OCI-LY7 (cell line): ENCODE measurements at regions not wholly inside any gene's neighbourhood (a gene's known extent, or its start where the extent isn't known, plus 50 kb on each side); places are given as distances from the start of the nearest gene placed in this dataset.
"Not testable (repeated sequence)": the region's sequence is repeated elsewhere in the genome, so short reads cannot be mapped to it uniquely, and the experiment has no call there.

Experiments used
- BruUV-seq: library from RNA; stranded (reverse); fragments of 400-500 nt; replicated peaks from 2 replicates; lab custom pipeline; 2021; lab: Mats Ljungman, UMichigan
- CTCF ChIA-PET: fragments of 300-600 bp; sonication (Branson Sonifier 250); formaldehyde crosslinking; loops from one replicate; lab custom pipeline; 2022; ENCODE audit warnings: antibody characterized with exemption; ENCODE audit not compliant: unreplicated experiment; lab: Charles Lee
- POLR2A ChIA-PET: fragments of 300-600 bp; sonication (Branson Sonifier 250); formaldehyde crosslinking; loops from one replicate; lab custom pipeline; 2022; ENCODE audit warnings: antibody characterized with exemption; lab: Charles Lee
- DNase-seq: peaks from one replicate; pipeline ENCODE4 v3.0.0-alpha.2; 2015; ENCODE audit warnings: low spot score
- H2AFZ ChIP-seq: fragments of 200-600 bp; sonication (generic), shearing (Covaris generic); 2 replicates; pipeline ENCODE4 v1.6.1; 2014; ENCODE audit warnings: mild to moderate bottlenecking, antibody characterized with exemption, low read length, moderate library complexity
- H3K27ac ChIP-seq: fragments of 200-600 bp; sonication (generic); 2 replicates; pipeline ENCODE4 v1.5.1; 2014; ENCODE audit warnings: mixed run types, low read depth, mild to moderate bottlenecking, moderate library complexity, low read length, inconsistent platforms; ENCODE audit not compliant: poor library complexity, severe bottlenecking
- H3K36me3 ChIP-seq: fragments of 200-600 bp; sonication (generic); 2 replicates; pipeline ENCODE4 v1.6.1; 2014; ENCODE audit warnings: mild to moderate bottlenecking, antibody characterized with exemption, low read length, moderate library complexity, mixed read lengths; ENCODE audit not compliant: insufficient read depth
- H3K4me1 ChIP-seq: fragments of 200-600 bp; sonication (generic); 2 replicates; pipeline ENCODE4 v1.5.1; 2014; ENCODE audit warnings: mild to moderate bottlenecking, low read length; ENCODE audit not compliant: insufficient read depth, poor library complexity, severe bottlenecking
- H3K4me2 ChIP-seq: fragments of 200-600 bp; sonication (generic); 2 replicates; pipeline ENCODE4 v1.6.1; 2014; ENCODE audit warnings: mild to moderate bottlenecking, low read length
- H3K4me3 ChIP-seq: fragments of 200-600 bp; sonication (generic); 2 replicates; pipeline ENCODE4 v1.5.1; 2014; ENCODE audit warnings: mild to moderate bottlenecking, low read depth, low read length; ENCODE audit not compliant: poor library complexity, severe bottlenecking
- H3K79me2 ChIP-seq: fragments of 200-600 bp; sonication (generic); 2 replicates; pipeline ENCODE4 v1.6.1; 2016; ENCODE audit warnings: low read depth, mild to moderate bottlenecking, low read length, moderate library complexity, mixed read lengths; ENCODE audit not compliant: insufficient read depth
- H3K9me2 ChIP-seq: fragments of 200-600 bp; sonication (generic); 2 replicates; pipeline ENCODE4 v1.6.1; 2016; ENCODE audit warnings: mild to moderate bottlenecking, low read length, mixed read lengths; ENCODE audit not compliant: insufficient read depth
- H3K9me3 ChIP-seq: fragments of 200-600 bp; sonication (generic); 2 replicates; pipeline ENCODE4 v1.6.1; 2014; ENCODE audit warnings: mild to moderate bottlenecking, mixed run types, low read length, mixed read lengths
- H4K20me1 ChIP-seq: fragments of 200-600 bp; sonication (generic); 2 replicates; pipeline ENCODE4 v1.6.1; 2014; ENCODE audit warnings: mild to moderate bottlenecking, antibody characterized with exemption, low read length, moderate library complexity, mixed read lengths; ENCODE audit not compliant: insufficient read depth
- CTCF ChIP-seq: fragments of 200-600 bp; sonication (generic); conservative IDR thresholded peaks from 2 replicates; pipeline ENCODE4 v1.5.1; 2014; ENCODE audit warnings: mild to moderate bottlenecking, antibody characterized with exemption, low read length, moderate library complexity, mixed read lengths
- EZH2phosphoT487 ChIP-seq: fragments of 200-600 bp; sonication (generic); IDR thresholded peaks from 2 replicates; pipeline ENCODE4 v1.6.1; 2018; ENCODE audit warnings: low read depth, borderline replicate concordance, mild to moderate bottlenecking, mixed run types, antibody characterized with exemption, low read length, moderate library complexity, mixed read lengths
- intact Hi-C: fragments of 100-400 bp; cut with micrococcal nuclease; formaldehyde crosslinking; loops from one replicate; pipeline ENCODE4 v1.10.0; 2022; ENCODE audit not compliant: unreplicated experiment

- Histone ChIP-seq H3K4me3 (no peak overlapping the region), H2AFZ (no peak overlapping the region), H3K79me2 (no peaks in the 10 kb centered on the region), H3K4me1 (no peaks in the 10 kb centered on the region), H3K9me3 (no peaks in the 10 kb centered on the region), H3K4me2 (no peak overlapping the region), H3K36me3 (no peaks in the 10 kb centered on the region), H4K20me1 (no peaks in the 10 kb centered on the region), H3K27ac (no peak overlapping the region), H3K9me2 (no peaks in the 10 kb centered on the region)
- no TSS peak for BruUV-seq
- intact Hi-C loops = no loop called here
- POLR2A ChIA-PET = interaction anchor here (0.6 to 0.7 kb wide), 2 partner anchors 64 to 471 kb away, joined by 4 to 8 read pairs; no protein-coding TSS in a partner anchor
- TF ChIP-seq EZH2phosphoT487 (no peak), CTCF (no peak)
- DNase-seq = no peak
- CTCF ChIA-PET = no interaction called here
These were observed 102.3 kb upstream of the GATA6 start for GRCh38 chr18:22067109-22067508.

- TF ChIP-seq CTCF (no peak), EZH2phosphoT487 (no peak)
- intact Hi-C loops = no loop called here
- no peaks in the 10 kb centered on the region for H3K4me1 ChIP-seq
- no peak overlapping the region for H3K27ac ChIP-seq
- BruUV-seq = no TSS peak
- H3K79me2 ChIP-seq = no peaks in the 10 kb centered on the region
- H4K20me1 ChIP-seq = no peaks in the 10 kb centered on the region
- H2AFZ ChIP-seq = no peak overlapping the region
- no peak overlapping the region for H3K4me2 ChIP-seq
- no peaks in the 10 kb centered on the region for H3K36me3 ChIP-seq
- no peak overlapping the region for H3K4me3 ChIP-seq
- H3K9me2 ChIP-seq = no peaks in the 10 kb centered on the region
- DNase-seq = no peak
- POLR2A ChIA-PET = no interaction called here
- no peaks in the 10 kb centered on the region for H3K9me3 ChIP-seq
- CTCF ChIA-PET = no interaction called here
These were observed 101.7 kb upstream of the GATA6 start for GRCh38 chr18:22067682-22068081.

- H3K9me3 ChIP-seq, H3K4me3 ChIP-seq, H2AFZ ChIP-seq, H4K20me1 ChIP-seq, H3K27ac ChIP-seq, H3K79me2 ChIP-seq, H3K4me1 ChIP-seq, BruUV-seq, intact Hi-C loops, CTCF ChIA-PET, H3K9me2 ChIP-seq, H3K4me2 ChIP-seq, H3K36me3 ChIP-seq, DNase-seq: not testable (repeated sequence)
- POLR2A ChIA-PET = interaction anchor here (0.6 kb wide), 1 partner anchor 12 kb away, joined by 3 read pairs; no protein-coding TSS in a partner anchor
These were observed 100.6 kb upstream of the GATA6 start for GRCh38 chr18:22068784-22069183.
